Embryonic facial prominence (tissue), 1 donor: ENCODE measurements at regions not wholly inside any gene's neighbourhood (a gene's known extent, or its start where the extent isn't known, plus 50 kb on each side); places are given as distances from the start of the nearest gene placed in this dataset.

ENCODE experiments used
- DNase-seq: peaks from one replicate; pipeline ENCODE4 v3.0.0-alpha.2; 2016; ENCODE audit errors: extremely low spot score

DNA sequence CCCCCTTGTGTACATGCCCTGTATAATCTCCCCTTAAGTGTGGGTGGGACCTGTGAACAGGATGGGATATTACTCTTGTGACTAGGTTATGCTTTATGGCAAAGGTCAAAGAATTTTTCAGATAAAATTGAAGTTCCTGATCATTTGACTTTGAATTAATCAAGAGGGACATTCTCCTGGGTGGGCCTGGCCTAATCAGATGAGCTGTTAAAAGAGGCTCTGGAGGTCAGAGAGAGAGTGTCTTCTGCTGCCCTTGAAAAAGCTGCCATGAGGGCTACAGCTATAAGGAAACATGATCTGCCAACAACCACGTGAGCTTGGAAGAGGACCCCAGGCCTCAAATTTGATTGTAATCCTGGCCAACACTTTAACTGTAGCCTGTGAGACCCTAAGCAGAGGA is 125.6 kb upstream of the CSF3R start:
- DNase-seq: no peak

DNA sequence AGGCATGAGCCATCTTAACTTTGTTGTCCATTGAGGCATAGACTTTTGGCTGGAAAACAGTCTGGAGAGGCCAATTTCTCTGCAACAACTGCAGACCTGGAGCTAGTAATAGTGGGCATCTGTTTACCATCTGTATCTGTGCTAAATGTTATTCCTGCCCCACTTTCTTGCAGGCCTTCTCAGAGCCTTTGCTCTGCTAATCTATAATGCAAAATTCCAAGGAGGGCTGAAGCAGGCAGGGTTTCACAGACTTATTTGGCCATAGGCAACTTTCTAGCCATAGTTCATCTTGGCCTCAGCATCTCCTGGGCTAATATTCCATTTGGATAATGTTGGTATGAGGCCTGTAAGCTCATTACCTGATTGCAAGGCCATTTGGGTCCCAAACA is 124.5 kb upstream of the CSF3R start:
- DNase-seq: no peak

DNA sequence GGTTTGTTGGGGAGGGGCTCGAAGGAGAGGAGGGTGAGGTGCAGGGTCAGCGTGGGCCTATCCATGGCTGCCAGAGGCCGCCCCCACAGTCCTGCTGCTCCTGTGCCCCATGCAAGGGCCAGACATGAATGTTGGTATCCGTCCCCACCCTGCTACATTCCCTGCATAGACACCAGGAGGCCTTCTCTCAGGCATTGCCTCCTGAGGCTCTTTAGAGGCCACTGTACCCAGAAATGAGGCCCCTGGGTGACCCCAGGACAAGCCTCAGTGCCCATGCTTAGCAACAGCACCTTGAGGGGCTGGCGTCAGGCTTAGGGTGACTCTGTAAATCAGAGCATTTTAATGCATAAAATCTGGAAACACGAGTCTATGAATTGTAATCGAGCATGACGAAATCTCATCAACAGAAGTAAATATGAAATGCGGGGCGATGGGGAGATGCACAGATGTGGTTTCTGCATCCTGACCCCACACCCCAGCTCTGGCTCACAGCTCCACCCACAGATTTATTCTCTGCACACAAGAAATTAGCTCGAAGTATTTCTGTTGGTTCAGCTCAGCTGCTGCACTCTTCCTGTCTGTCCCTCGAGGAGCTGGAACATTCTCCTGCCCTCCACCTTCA is 124.0 kb upstream of the CSF3R start:
- DNase-seq: no peak

DNA sequence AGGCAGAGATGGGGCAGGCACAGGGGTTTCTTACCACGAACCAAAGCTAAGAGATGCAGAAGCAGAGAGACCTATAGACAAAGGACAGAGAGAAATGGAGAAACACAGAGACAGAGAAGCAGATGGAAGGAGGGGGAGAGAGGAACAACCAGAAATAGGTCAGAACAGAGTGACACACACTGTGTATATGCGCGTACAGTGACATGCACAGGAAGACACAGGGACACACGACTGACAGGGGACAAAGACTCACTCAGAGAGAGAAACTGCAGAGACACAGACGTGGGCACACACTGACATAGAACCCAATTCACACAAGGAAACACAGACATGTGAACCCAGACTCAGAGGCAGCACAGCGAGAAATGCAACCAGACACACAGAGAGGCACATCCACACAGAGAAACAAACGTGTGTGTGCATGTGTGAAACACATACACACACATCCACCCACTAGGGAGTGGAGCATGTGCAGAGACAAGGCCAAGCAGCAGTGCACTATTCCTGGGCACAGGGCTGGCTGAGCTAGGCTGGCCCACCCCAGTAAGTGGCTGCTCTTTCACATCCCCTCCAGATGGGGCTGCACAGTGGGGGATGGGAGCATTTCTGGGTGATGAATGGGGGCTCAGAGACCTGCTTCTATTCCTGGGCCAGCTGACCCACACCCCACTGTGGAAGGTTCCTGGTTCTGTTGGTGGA is 123.4 kb upstream of the CSF3R start:
- DNase-seq: no peak

DNA sequence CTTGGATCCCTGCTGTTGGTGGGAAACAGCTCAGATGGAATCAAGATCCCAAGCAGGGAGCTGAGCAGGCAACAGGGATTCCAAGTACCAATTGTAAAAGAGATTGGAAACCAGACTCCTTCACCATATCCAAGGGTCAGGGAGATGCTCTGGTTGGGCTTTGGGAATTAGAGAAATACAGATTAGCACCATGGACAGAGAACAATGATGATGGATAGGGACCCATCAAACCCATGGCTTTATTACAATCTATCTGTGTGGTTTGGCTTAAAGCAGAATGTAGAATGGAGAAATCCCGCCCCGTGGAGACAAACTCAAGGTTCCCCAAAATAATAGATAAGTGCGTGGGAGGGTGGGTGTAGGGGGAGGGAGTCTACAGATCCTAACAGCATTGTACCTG is 120.7 kb upstream of the CSF3R start:
- no peak for DNase-seq

DNA sequence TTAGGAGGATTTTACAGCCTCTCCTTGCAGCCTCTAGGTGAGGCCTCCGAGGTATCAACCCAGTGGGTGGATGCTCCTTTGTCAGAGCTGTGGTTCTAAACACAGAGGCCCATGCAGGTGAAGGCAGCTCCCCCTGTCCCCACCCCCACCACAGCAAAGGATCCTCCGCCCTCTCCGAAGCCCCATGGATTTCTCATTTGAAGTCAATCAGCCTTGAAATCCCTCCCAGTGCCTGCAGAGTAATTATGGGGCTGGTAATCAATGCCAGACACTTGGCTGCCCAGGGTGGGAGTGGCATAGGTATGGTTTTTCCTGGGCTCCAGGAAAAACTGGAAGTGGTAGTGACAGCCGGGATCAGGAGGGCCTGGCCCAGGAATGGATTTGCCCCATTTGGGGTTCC is 119.5 kb upstream of the CSF3R start:
- DNase-seq: no peak

DNA sequence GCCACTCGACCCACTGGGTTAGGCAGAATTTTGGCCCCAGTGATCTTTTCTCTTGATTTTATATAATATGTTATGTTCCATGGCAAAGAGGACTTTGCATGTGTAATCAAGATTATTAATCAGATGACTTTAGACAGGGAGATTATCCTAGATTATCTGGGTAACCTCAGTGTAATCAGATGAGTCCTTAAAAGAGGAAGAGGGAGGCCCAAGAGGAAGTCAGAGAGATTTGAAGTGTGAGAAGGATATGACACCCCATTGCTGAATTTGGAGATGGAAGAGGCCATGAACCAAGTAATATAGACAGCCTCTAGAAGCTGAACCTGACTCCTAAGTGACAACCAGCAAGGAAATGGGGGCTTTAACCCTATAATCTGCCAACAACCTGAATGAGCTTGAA is 117.1 kb upstream of the CSF3R start:
- DNase-seq: no peak

DNA sequence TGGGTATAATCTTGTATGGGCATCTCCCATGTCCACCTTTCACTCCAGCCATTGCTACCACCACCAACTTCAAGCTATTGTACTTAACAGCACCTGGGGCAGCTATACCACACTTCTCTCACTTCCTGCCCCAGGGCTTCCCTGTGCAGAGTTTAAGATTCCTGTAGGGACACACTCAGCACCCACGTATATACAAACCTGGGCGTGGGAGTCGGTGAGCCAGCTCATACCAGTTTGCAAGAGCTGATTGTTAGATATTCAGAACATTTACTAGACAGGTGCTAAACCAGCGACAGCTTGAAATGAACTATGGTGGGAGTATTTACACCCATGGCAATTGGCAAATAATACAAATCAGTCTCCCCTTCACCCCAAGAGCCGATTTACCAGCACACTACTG is 114.8 kb upstream of the CSF3R start:
- no peak for DNase-seq

DNA sequence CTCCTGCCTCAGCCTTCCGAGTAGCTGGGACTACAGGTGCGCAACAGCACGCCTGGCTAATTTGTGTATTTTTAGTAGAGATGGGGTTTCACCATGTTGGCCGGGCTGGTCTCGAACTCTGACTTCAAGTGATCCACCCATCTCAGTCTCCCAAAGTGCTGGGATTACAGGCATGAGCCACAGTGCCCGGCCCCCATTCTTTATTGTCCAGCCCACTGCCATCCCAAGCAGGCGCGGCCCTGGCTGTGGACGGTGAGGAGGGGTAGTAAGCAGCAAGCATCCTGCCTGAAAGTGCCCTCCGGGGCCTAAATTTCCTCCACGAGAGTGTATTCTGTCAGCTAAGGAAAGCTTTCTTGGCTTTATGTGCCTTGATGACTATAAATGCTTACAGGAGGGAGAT is 113.2 kb upstream of the CSF3R start:
- DNase-seq: no peak

DNA sequence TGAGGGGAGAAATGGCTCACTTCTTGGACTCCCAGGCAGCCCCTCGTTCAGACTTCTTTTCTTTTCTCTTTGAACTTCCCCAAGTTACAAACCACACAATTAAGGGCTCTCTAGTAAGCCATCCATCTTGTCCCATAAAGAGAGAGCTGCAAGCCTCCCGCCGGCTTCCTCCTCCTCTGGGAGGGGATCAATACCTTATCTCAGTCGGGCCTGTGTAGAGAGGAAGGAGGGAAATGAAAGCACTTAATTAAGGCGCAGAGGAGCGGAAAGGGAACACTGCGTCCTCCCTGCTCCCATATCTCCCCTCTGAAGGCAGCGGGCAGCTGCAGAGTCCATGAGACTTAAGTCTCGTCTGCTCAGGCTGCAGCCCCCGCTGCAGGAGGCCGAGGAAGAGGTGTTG is 112.6 kb upstream of the CSF3R start:
- DNase-seq: no peak

DNA sequence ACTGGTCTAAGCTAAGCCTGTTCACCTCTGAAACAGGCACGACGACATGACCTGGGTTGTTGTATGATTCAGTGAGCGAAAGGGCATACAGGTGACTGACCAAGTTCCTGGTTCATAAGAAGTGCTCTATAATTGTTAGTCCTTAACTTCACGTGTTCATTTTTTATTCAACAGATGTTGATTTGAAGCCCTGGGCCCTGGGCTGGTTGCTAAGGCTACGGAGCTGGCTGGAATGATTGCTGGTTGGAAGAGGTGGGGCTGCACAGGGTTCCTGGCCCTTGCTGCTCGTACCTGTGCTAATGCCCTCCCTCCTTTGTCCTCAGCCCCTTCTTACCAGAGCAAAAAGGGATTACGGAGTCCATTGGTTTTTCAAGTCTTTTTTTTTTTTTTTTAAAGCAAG is 111.3 kb upstream of the CSF3R start:
- no peak for DNase-seq

DNA sequence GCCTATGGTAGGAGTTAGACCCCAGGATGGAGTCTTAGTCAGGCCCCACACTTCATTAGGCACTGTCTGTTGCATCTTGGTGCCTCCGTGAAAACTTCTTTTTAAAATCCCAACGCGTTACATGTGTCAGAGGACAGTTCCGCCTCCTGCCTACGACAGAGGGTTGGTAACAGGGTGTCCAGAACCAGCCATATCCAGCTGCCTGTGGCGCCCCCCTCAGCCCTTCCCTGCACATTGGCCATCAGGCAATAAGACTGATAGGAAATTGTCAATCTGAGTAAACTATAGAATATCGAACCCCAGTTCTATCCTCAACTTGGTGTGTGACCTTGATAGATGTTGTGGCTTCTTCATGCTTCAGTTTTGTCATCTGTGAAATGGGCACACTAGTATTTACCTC is 108.6 kb upstream of the CSF3R start:
- no peak for DNase-seq

DNA sequence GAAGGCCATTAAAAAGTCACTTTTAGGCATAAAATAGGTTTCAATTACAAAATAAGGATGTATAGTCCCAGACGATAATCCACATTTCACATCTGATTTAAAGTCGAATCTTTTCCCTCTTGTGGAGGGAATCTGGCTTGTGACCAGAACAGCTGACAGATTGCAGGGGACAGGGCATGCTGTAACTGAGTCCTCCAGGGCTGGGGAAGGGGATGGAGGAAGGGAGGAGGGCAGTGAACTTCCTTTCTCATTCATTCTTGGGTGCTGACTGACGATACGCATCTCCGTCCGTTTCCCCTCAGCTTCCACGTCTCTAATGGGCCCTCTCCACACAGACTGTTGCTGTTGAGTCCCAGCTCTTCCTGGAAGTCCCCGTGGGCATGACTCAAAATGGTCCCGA is 108.1 kb upstream of the CSF3R start:
- no peak for DNase-seq

DNA sequence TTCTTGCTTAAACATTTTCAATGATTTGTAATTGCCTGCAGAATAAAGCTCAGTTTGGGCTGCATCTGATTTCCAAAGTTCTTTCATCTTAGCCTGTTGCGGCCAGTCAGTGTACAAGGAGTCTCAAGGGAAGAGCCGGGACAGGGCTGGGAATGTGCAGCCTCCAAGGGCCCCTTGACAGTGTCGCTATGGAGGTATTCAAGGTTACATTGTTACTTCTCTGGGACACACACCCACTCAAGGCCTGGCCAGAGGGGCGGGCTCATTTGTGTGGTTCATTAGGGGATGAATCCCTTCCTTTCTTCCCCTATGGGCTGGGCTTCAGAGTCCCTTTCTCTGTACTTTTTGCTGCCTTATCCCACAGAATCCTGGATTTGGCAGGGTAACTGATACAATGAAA is 107.6 kb upstream of the CSF3R start:
- no peak for DNase-seq

DNA sequence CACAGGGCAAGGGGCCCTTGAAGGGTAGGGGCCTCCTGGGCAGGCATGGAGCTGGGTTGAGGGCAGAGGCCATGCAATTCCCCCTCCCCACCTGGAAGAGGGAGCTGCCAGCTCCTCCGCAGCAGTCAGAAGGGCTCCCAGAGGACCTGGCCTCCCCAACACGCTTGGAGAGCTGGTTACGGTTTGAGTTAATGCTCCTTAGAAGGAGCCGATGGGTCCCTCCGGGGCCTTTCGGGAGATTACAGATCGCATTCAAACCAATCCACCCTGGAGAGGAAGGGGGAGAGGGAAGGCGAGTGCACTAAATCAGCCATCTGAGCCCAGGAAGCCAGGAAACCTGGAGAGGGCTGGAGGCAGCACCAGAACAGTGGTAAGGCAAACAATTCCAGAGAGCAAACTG is 106.3 kb upstream of the CSF3R start:
- no peak for DNase-seq

DNA sequence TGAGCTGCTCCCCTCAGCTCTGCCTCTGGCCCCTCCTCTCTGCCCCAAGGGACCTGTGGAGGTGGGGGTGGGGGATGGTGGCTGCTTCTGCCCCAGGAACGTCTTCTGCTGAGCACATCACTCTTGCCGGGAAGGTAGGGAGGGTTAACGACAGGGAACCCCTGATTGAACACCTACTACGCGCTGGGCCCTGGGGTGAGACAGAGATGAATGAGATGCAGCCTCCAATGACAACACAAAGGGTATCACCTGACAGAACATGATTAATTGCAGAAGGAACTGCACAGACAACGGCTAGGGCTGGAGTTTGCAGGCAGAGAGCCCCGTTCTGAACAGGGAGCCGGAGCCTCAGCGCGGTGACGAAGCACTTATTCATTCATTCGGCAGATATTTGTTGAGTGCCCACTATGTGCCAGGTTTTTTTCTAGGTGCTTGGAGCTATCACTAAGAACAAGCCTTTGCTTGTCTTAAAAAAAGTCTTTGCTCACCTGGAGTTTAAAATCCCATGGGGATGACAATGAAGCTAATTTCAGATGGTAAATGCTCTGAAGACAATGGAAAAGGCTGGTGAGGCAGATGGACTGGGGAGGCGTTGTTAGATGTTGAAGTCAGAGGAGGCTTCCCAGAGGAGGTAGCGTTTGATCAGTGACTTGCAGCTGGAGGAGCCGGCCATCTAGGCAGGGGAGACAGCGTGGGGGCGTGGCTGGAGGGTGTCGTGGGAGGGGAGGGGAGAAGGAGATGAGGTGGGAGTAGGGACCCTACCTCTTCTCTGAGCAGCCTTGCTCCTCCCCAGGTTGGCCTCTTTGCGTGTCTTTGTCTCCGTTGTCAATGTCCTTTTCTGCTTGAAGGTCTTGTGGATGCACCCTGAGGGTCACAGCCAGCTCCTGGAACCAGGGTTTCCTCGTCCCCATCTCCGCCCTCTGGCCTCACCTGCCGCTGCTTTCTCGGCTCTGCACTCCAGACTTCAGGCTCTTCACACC is 103.1 kb upstream of the CSF3R start:
- no peak for DNase-seq

DNA sequence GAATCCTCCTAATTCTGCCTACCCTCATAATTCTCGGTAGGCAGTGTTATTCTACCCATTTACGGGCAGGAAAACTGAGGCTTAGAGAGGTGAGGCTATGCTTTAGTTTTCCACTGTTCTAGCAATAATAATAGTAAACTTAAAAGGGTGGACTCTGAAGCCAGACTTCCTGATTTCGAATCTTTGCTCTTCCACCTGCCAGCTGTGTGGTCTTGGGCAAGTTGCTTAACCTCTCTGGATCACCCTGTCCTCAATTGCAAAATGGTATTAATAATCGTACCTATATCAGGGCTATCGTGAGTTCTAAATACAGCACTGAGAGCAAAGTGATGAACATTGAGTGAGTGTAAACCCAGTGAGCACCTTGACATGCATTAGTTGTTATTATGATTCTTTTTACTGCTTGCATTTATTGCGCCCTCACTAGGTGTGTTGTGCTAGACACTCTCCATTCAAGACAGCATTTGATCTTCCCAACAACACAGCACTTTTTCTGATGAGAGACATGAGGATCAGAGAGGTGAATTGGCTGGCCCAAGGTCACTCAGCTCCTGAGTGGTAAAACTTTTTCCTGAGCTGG is 102.3 kb upstream of the CSF3R start:
- DNase-seq: no peak

DNA sequence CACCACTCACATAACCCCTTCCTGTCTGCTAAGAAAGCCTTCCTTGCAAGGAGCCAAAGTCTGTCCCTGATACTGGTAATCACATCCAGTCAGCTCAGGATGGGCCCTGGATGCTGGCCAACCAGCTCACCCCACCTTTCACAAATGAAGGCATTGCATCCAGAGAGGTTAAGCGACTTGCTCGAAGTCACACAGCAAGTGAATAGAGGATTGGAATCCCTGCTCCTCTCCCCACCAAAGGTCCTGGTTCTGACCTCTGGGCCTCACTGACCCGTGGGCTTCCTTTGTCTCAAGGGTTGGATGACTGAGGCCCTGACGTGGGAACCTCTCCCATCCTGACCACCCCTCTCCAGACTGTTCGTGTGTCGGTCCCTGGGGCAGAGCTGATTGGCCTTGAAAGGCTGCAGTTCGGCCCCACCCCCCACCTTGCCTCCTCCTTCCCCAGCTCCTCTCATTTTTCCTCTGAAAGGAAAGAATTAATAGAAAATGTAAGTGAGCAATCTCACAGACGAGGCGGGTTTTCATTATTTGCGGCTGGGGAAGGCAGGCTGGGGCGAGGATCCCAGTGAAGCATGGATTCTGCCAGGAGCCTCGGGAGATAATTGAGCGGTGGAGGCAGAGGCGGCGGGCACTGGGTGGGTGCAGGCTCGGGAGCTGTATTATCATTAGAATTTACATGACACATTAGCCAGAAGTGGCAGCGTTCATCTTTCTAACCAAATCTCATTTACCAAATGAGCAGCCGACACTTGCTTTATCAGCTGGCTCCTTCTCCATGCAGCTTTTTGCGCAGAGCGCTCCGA is 101.5 kb upstream of the CSF3R start:
- DNase-seq: no peak

DNA sequence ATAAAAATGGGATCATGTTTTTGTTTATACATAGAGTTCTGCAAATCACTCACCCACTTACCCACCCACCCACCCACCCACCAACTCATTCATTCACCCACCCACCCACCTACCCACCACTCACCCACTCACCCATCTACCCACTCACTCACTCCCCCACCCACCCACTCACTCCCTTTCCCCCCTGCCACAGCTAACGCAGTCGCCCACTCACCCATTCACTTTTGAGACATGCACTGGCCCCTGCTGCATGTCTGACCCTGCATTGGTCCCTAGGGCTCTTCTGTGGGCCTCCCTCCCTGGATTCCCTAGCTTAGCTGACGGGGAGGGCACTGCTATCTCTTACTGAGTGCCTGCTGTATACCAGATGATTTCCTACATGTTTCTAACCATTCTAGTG is 100.4 kb upstream of the CSF3R start:
- DNase-seq: no peak

DNA sequence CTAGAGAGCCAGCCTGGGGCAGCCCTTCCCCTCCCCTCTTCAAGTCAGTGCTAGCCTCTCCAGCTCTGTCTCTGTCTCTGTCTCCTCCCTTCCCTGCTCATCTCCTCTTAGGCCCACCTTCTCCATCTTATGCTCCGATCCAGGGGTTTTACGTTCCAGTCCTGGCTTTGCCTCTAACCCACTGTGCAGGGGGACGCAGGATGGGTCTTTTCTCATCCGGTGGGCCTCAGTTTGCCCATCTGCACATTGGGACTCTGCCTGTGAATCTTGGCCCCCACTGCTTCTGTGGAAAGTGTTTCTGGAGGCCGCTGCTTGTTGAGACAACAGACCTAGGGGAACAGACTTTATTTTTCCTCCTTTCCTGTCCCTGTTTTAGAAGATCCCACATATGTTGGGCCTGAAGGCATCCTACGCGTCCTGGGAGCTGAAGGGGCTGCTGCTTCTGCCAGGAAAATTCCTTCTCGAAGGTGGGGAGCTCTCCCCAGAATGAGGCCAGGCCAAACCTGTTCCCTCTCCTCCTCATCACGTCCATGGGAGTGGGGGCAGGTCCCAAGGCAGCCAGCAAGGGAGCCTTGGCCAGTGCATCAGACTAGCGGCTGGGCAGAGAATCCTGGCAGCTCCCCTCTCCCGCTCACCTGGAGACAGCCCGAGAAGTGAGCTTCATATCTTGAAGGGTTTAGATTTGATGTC is 99.5 kb upstream of the CSF3R start:
- DNase-seq: no peak

DNA sequence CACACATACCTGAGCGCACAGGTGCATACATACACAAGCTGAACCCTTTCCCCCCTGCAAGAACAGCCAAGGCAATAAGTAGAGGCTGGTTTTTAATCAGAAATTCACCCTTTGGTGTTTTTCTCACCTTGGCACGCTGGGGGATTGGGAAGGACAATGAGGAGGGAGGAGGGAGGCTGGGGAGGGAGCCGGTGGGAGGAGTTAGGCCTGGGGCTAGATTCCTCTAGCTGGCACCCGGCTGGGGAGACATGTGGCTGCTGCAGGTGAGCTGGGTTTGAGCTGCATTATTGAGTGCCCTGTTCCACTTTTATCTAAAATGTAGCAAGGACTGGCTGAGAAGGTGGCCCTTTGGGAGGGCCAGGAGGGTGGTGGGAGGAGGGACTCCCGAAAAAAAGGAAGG is 97.8 kb upstream of the CSF3R start:
- no peak for DNase-seq
